DOHH2 (cell line): ENCODE measurements at regions not wholly inside any gene's neighbourhood (a gene's known extent, or its start where the extent isn't known, plus 50 kb on each side); places are given as distances from the start of the nearest gene placed in this dataset.

ENCODE experiments used
- H3F3A ChIP-seq: fragments of 200-600 bp; sonication (generic), shearing (Covaris generic); 2 replicates; pipeline ENCODE4 v1.6.0; 2016; ENCODE audit warnings: antibody characterized with exemption, mild to moderate bottlenecking; ENCODE audit not compliant: control insufficient read depth, insufficient read depth
- H3K27ac ChIP-seq: fragments of 200-600 bp; sonication (generic); 2 replicates; pipeline ENCODE4 v1.5.1; 2014; ENCODE audit warnings: low read depth, mild to moderate bottlenecking, low read length, moderate library complexity
- H3K27me3 ChIP-seq: fragments of 200-600 bp; sonication (generic); 2 replicates; pipeline ENCODE4 v1.6.1; 2014; ENCODE audit warnings: mild to moderate bottlenecking, low read length, mixed read lengths; ENCODE audit not compliant: control insufficient read depth
- H3K36me3 ChIP-seq: fragments of 200-600 bp; sonication (generic); 2 replicates; pipeline ENCODE4 v1.6.1; 2014; ENCODE audit warnings: mild to moderate bottlenecking, low read length, moderate library complexity, mixed read lengths; ENCODE audit not compliant: control insufficient read depth
- H3K4me1 ChIP-seq: fragments of 200-600 bp; sonication (generic); 2 replicates; pipeline ENCODE4 v1.6.1; 2014; ENCODE audit warnings: mild to moderate bottlenecking, low read length, mixed read lengths; ENCODE audit not compliant: control insufficient read depth
- H3K4me2 ChIP-seq: fragments of 200-600 bp; sonication (generic); 2 replicates; pipeline ENCODE4 v1.6.0; 2014; ENCODE audit warnings: mild to moderate bottlenecking, low read length, moderate library complexity
- H3K4me3 ChIP-seq: fragments of 200-600 bp; sonication (generic); 2 replicates; pipeline ENCODE4 v1.5.1; 2014; ENCODE audit warnings: mild to moderate bottlenecking, low read length, mixed read lengths
- H3K79me2 ChIP-seq: fragments of 200-600 bp; sonication (generic); 2 replicates; pipeline ENCODE4 v1.6.1; 2014; ENCODE audit warnings: mild to moderate bottlenecking, low read length, mixed read lengths; ENCODE audit not compliant: control insufficient read depth
- H3K9me2 ChIP-seq: fragments of 200-600 bp; sonication (generic); replicated peaks from 2 replicates; pipeline ENCODE4 v1.6.1; 2014; ENCODE audit warnings: mild to moderate bottlenecking, low read length, mixed read lengths; ENCODE audit not compliant: control insufficient read depth
- H3K9me3 ChIP-seq: fragments of 200-600 bp; sonication (generic); 2 replicates; pipeline ENCODE4 v1.6.1; 2014; ENCODE audit warnings: antibody characterized with exemption, low read length, mixed read lengths; ENCODE audit not compliant: control insufficient read depth, insufficient read depth
- H4K20me1 ChIP-seq: fragments of 200-600 bp; sonication (generic); 2 replicates; pipeline ENCODE4 v1.6.0; 2014; ENCODE audit warnings: low read depth, mild to moderate bottlenecking, antibody characterized with exemption, low read length, moderate library complexity; ENCODE audit not compliant: control insufficient read depth, insufficient read depth
- CTCF ChIP-seq: fragments of 200-600 bp; sonication (generic); IDR thresholded peaks from one replicate; pipeline ENCODE4 v1.5.1; 2014; ENCODE audit warnings: antibody characterized with exemption, mild to moderate bottlenecking, low read depth, low read length; ENCODE audit not compliant: poor library complexity, severe bottlenecking
- EZH2phosphoT487 ChIP-seq: fragments of 200-600 bp; sonication (generic); IDR thresholded peaks from 2 replicates; pipeline ENCODE4 v1.6.1; 2017; ENCODE audit warnings: borderline replicate concordance, mild to moderate bottlenecking, antibody characterized with exemption, low read length, moderate library complexity, mixed read lengths

GRCh38 chr1:218499011-218499691 is 154.0 kb downstream of the TGFB2 start:
- Histone ChIP-seq H3F3A (no peaks in the 10 kb centered on the region), H3K27me3 (peaks cover 2% of the 10 kb centered on the region; the same call in 1 of the 2 replicates), H3K79me2 (no peaks in the 10 kb centered on the region), H3K9me3 (no peaks in the 10 kb centered on the region), H3K4me3 (no peak overlapping the region), H4K20me1 (no peaks in the 10 kb centered on the region), H3K4me1 (no peaks in the 10 kb centered on the region), H3K4me2 (no peak overlapping the region), H3K27ac (no peak overlapping the region), H3K9me2 (no peaks in the 10 kb centered on the region), H3K36me3 (no peaks in the 10 kb centered on the region)
- no peak for TF ChIP-seq CTCF
- TF ChIP-seq EZH2phosphoT487: no peak

- H3K36me3 ChIP-seq: no peaks in the 10 kb centered on the region
- TF ChIP-seq EZH2phosphoT487: no peak
Measured at GRCh38 chr1:218499911-218500310, 154.8 kb downstream of the TGFB2 start.

GRCh38 chr1:218501161-218501560 is 156.0 kb downstream of the TGFB2 start:
- H4K20me1 ChIP-seq: no peaks in the 10 kb centered on the region
- peaks cover 2% of the 10 kb centered on the region; the same call in 1 of the 2 replicates for H3K27me3 ChIP-seq
- H3K27ac ChIP-seq: no peak overlapping the region
- H3K4me1 ChIP-seq: no peaks in the 10 kb centered on the region
- no peak overlapping the region for H3K4me2 ChIP-seq
- no peak overlapping the region for H3K4me3 ChIP-seq
- no peaks in the 10 kb centered on the region for H3K79me2 ChIP-seq
- no peaks in the 10 kb centered on the region for H3K9me2 ChIP-seq
- H3K36me3 ChIP-seq: no peaks in the 10 kb centered on the region
- TF ChIP-seq CTCF (no peak), EZH2phosphoT487 (no peak)
- H3K9me3 ChIP-seq: no peaks in the 10 kb centered on the region
- H3F3A ChIP-seq: no peaks in the 10 kb centered on the region

More at GRCh38 chr1:218499911-218500310, 154.8 kb downstream of the TGFB2 start:
- Histone ChIP-seq H3K4me1 (no peaks in the 10 kb centered on the region), H3K9me2 (no peaks in the 10 kb centered on the region), H3F3A (no peaks in the 10 kb centered on the region), H3K9me3 (no peaks in the 10 kb centered on the region), H3K4me3 (no peak overlapping the region), H3K27me3 (peaks cover 2% of the 10 kb centered on the region; the same call in 1 of the 2 replicates), H4K20me1 (no peaks in the 10 kb centered on the region), H3K27ac (no peak overlapping the region), H3K4me2 (no peak overlapping the region), H3K79me2 (no peaks in the 10 kb centered on the region)

GRCh38 chr1:218502383-218502782 is 157.2 kb downstream of the TGFB2 start:
- Histone ChIP-seq H3K4me3 (no peak overlapping the region), H3K79me2 (no peaks in the 10 kb centered on the region), H3K36me3 (no peaks in the 10 kb centered on the region), H3K4me1 (no peaks in the 10 kb centered on the region), H3F3A (no peaks in the 10 kb centered on the region), H3K4me2 (no peak overlapping the region), H3K9me3 (peaks cover 5% of the 10 kb centered on the region), H4K20me1 (no peaks in the 10 kb centered on the region), H3K9me2 (no peaks in the 10 kb centered on the region), H3K27me3 (peaks cover 2% of the 10 kb centered on the region; the same call in 1 of the 2 replicates), H3K27ac (no peak overlapping the region)
- TF ChIP-seq CTCF (no peak), EZH2phosphoT487 (no peak)
